Endothelial cell of umbilical vein (primary cell): ENCODE measurements at regions not wholly inside any gene's neighbourhood (a gene's known extent, or its start where the extent isn't known, plus 50 kb on each side); places are given as distances from the start of the nearest gene placed in this dataset.

Source experiments
- CTCF ChIP-seq, 2 donors: IDR thresholded peaks; 1 replicate in 1 of 2; 2 replicates in 1 of 2; pipeline ENCODE4 v1.5.1; 2011; ENCODE audit warnings: low read length in 2 of 2, mild to moderate bottlenecking in 2 of 2, moderate library complexity in 2 of 2, control low read depth in 1 of 2, inconsistent platforms in 1 of 2, low read depth in 1 of 2; ENCODE audit not compliant: insufficient read depth in 1 of 2; ENCODE audit errors: extremely low read depth in 1 of 2
- EZH2 ChIP-seq: IDR thresholded peaks from 2 replicates; pipeline ENCODE4 v1.6.1; 2012; ENCODE audit warnings: borderline replicate concordance, low read depth, mild to moderate bottlenecking, moderate library complexity, low read length, inconsistent platforms; ENCODE audit not compliant: severe bottlenecking
- GATA2 ChIP-seq: IDR thresholded peaks from 2 replicates; pipeline ENCODE4 v1.7.0; 2011; ENCODE audit warnings: low read depth, mild to moderate bottlenecking, moderate library complexity, mixed read lengths, low read length; ENCODE audit not compliant: insufficient read length, insufficient read depth
- JUN ChIP-seq: IDR thresholded peaks from 2 replicates; pipeline ENCODE4 v1.6.1; 2011; ENCODE audit warnings: borderline replicate concordance, low read depth; ENCODE audit not compliant: insufficient read length, insufficient read depth
- MAX ChIP-seq: IDR thresholded peaks from 2 replicates; pipeline ENCODE4 v1.6.1; 2011; ENCODE audit not compliant: insufficient read depth, insufficient read length
- MYC ChIP-seq: IDR thresholded peaks from one replicate; pipeline ENCODE4 v1.6.1; 2011; ENCODE audit warnings: mild to moderate bottlenecking, low read depth, low read length
- POLR2A ChIP-seq: IDR thresholded peaks from 2 replicates; pipeline ENCODE4 v1.6.1; 2012; ENCODE audit warnings: low read depth, mild to moderate bottlenecking, control low read depth, low read length
- POLR2AphosphoS5 ChIP-seq: IDR thresholded peaks from 2 replicates; pipeline ENCODE4 v1.6.1; 2012; ENCODE audit warnings: low read depth, mild to moderate bottlenecking, control low read depth, low read length, moderate library complexity; ENCODE audit not compliant: insufficient read depth

GRCh38 chr1:93025572-93025971 is 53.5 kb upstream of the MTF2 start:
- TF ChIP-seq EZH2, result no peak
- no peak for TF ChIP-seq CTCF (IDR thresholded peaks at IDR 0.05; ENCODE audit: extremely low read depth in 1 of 2, insufficient read depth in 1 of 2, low read depth in 1 of 2, low read length in 2 of 2)
- TF ChIP-seq GATA2, result no peak
- no peak for TF ChIP-seq POLR2AphosphoS5
- TF ChIP-seq POLR2A, result no peak
- TF ChIP-seq JUN, result no peak
- no peak for TF ChIP-seq MAX
- TF ChIP-seq MYC, result no peak
